ENCODE measurements at regions not wholly inside any gene's neighbourhood (a gene's known extent, or its start where the extent isn't known, plus 50 kb on each side); places are given as distances from the start of the nearest gene placed in this dataset.

GRCh38 chr11:19355601-19356000 is 114.9 kb upstream of the E2F8 start:
- TF ChIP-seq CTCF (IDR thresholded peaks at IDR 0.05; ENCODE audit: borderline replicate concordance, extremely low read depth, low read length, poor library complexity, severe bottlenecking), result no peak
- no peak for TF ChIP-seq EZH2 (IDR thresholded peaks at IDR 0.05; ENCODE audit: borderline replicate concordance, low read depth, low read length, severe bottlenecking)
